Aorta (tissue), 5 donors: ENCODE measurements at regions not wholly inside any gene's neighbourhood (a gene's known extent, or its start where the extent isn't known, plus 50 kb on each side); places are given as distances from the start of the nearest gene placed in this dataset.
A peak's percentile ranks its signal among the peaks of the same experiment; 100 is the strongest.

ENCODE experiments used
- ATAC-seq: fragments of 200-7000 bp; cut with Tn5 transposase; one replicate; pipeline ENCODE4 v1.9.1; 2022; ENCODE audit warnings: moderate library complexity; ENCODE audit not compliant: low FRiP score
- DNase-seq, 2 donors: peaks; one replicate each; pipeline ENCODE4 v3.0.0-alpha.2; 2020
- H3K27ac ChIP-seq, 2 donors: one replicate each; pipeline ENCODE4 v1.5.1; 2013; ENCODE audit warnings: low read length in 2 of 2, mild to moderate bottlenecking in 2 of 2, moderate library complexity in 2 of 2, control low read depth in 1 of 2, inconsistent platforms in 1 of 2, low read depth in 1 of 2
- H3K27me3 ChIP-seq, 2 donors: one replicate each; pipeline ENCODE4 v1.6.1; 2013; ENCODE audit warnings: control low read depth in 1 of 2, low read length in 1 of 2, mild to moderate bottlenecking in 1 of 2, moderate library complexity in 1 of 2; ENCODE audit not compliant: insufficient read depth in 2 of 2, control insufficient read depth in 1 of 2
- H3K36me3 ChIP-seq, 2 donors: one replicate each; pipeline ENCODE4 v1.6.1; 2013; ENCODE audit warnings: control low read depth in 1 of 2, low read length in 1 of 2, mild to moderate bottlenecking in 1 of 2; ENCODE audit not compliant: insufficient read depth in 2 of 2, control insufficient read depth in 1 of 2
- H3K4me1 ChIP-seq, 2 donors: one replicate each; pipeline ENCODE4 v1.6.1; 2013; ENCODE audit warnings: low read length in 2 of 2, control low read depth in 1 of 2, mild to moderate bottlenecking in 1 of 2, moderate library complexity in 1 of 2; ENCODE audit not compliant: insufficient read depth in 2 of 2, control insufficient read depth in 1 of 2
- H3K4me3 ChIP-seq, 2 donors: one replicate each; pipeline ENCODE4 v1.5.1; 2013; ENCODE audit warnings: low read length in 2 of 2, control low read depth in 1 of 2, mild to moderate bottlenecking in 1 of 2
- H3K9me3 ChIP-seq: one replicate; pipeline ENCODE4 v1.6.1; 2013; ENCODE audit warnings: mild to moderate bottlenecking, low read length; ENCODE audit not compliant: control insufficient read depth
- WGBS, 2 donors: extraction: QIAGEN DNeasy Blood & Tissue Kit; methylation state at CpG; one replicate each; pipeline ENCODE4 v1.1.7; 2013; 5-methylcytosine and 5-hydroxymethylcytosine counted together
- intact Hi-C, 2 donors: fragments of 100-400 bp; cut with DNase I; formaldehyde crosslinking; loops; one replicate each; pipeline versions ENCODE4 v1.14.2 to v1.15.0; 2022
- donor health status: healthy with polysubstance abuse.
- donor health status: Bipolar disorder and iron deficiency.
- donor health status: DM: no; HTN: no; CAD: no.
- donor health status: DM: no; HTN: no; CAD: no.
- donor health status: DM: yes; HTN: yes; CAD: no.

DNA sequence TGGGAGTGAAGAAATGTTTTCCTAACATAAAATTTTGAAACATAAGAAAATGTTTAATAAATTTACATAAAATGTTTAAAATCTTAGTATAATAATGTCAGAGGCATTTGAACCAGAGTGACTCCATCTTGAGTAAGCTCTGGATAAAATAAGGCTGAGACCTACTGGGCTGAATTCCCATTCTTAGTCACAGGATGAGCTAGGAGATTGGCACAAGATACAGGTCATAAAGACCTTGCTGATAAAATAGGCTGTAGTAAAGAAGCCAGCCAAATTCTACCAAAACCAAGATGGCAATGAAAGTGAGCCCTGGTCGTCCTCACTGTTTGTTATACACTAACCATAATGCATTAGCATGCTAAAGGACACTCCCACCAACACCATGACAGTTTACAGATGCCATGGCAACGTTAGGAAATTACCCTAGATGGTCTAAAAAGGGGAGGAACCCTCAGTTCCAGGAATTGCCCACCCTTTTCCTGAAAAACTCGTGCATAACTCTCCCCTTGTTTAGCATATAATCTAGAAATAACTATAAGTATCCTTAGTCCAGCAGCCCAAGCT, 1184.0 kb downstream of the UQCRFS1 start:
- Histone ChIP-seq H3K27me3 (no peaks in the 10 kb centered on the region), H3K4me1 (no peaks in the 10 kb centered on the region), H3K9me3 (peaks cover 2% of the 10 kb centered on the region), H3K36me3 (no peaks in the 10 kb centered on the region), H3K4me3 (no peak overlapping the region), H3K27ac (no peak overlapping the region)
- ATAC-seq = no peak
- 24 to 29% methylated on average over 3 of the region's 3 CpGs for WGBS, 2 donors
- intact Hi-C loops = no loop called here
- no peak for DNase-seq

DNA sequence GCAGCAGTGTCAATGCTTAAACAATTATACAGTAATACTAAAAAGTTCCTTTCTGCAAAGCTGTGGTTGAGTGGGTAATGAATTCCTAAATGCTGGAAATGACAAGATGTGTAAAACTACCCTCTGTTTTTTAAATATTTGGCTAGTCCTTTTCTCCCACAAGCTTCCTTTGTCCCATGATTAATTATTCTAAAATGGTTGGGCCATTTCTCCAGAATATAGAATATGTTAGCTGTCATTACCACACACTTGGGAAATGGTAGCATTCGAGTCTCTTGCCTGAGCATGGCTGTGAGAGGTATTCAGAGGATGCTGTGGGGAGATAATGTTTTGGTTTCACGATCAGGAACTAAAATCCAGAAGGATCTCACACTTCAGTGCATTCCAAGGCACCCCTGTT, 1185.8 kb downstream of the UQCRFS1 start:
- no peak for DNase-seq
- Histone ChIP-seq H3K4me1 (no peaks in the 10 kb centered on the region), H3K27ac (no peak overlapping the region), H3K4me3 (no peak overlapping the region), H3K9me3 (no peaks in the 10 kb centered on the region), H3K36me3 (no peaks in the 10 kb centered on the region), H3K27me3 (no peaks in the 10 kb centered on the region)
- intact Hi-C loops = no loop called here
- ATAC-seq = no peak
- 29 to 39% methylated on average over 2 of the region's 2 CpGs for WGBS, 2 donors

DNA sequence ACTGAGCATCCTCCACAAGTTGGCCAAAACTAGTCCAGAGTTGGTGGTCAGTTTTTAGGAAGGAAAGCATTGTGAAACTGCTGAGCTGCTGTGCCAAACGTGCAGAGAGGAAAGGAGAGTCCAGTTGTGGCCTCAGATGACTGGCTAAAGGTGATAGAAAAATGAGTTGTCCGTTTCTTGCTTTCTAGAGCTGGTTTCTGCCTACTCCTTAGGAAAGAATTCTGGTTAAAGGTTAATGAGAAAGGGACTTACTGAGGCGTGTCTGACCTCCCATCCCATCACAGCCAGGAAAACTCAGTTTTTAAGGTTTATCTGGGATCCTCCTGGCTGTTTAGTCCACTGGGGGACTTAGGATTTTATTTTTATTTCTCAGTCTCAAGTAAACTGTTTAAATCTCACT, 1186.3 kb downstream of the UQCRFS1 start:
- ATAC-seq (no peak), DNase-seq (no peak)
- Histone ChIP-seq H3K27ac (no peak overlapping the region), H3K36me3 (no peaks in the 10 kb centered on the region), H3K9me3 (no peaks in the 10 kb centered on the region), H3K4me1 (no peaks in the 10 kb centered on the region), H3K4me3 (no peak overlapping the region), H3K27me3 (no peaks in the 10 kb centered on the region)
- intact Hi-C loops = no loop called here
- WGBS, 2 donors = 29 to 38% methylated on average over 3 of the region's 3 CpGs

DNA sequence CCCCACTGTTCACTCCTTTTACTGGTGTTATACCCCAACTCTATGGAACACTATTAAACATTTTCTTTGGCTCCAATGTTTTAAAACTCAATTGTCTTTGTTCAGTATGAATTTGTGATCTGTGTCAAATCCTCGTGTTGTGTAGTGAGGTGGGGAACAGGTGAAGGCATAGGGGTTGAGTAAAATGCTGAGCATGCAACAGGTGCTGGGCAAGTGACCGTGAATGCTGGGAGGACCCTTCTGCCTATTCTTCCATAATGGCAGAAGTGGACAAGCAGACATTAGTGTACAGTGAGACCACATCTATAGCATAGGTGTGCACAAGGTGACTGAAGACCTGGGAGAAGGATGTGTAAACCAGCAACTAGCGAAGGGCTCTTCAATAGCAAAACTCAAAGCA, 1188.0 kb downstream of the UQCRFS1 start:
- Histone ChIP-seq H3K36me3 (no peaks in the 10 kb centered on the region), H3K4me1 (no peaks in the 10 kb centered on the region), H3K27me3 (no peaks in the 10 kb centered on the region), H3K9me3 (no peaks in the 10 kb centered on the region), H3K27ac (no peak overlapping the region), H3K4me3 (no peak overlapping the region)
- DNase-seq (no peak), ATAC-seq (no peak)
- intact Hi-C loops = no loop called here
- 77 to 86% methylated on average over 3 of the region's 3 CpGs for WGBS, 2 donors

DNA sequence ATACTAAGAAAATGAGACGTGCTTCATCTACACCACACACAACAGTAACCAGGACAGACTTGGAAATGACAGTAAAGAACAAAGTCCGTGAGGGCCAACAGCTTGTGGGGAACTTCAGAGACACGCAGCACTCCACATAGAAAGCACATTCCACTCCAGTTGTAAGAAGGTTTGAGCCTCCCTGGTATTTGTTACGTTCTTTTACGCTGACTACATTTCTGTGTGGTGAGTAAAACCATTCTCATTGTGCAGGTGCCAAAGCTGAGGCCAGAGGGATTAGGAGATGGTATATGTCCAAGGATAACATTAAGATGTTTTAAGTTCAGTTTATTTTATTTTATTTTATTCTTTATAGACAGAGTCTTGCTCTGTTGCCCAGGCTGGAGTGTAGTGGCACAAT, 1189.9 kb downstream of the UQCRFS1 start:
- H3K4me3 ChIP-seq = no peak overlapping the region
- H3K9me3 ChIP-seq = no peaks in the 10 kb centered on the region
- no peak for ATAC-seq
- no peaks in the 10 kb centered on the region for H3K36me3 ChIP-seq
- intact Hi-C loops = no loop called here
- no peak for DNase-seq
- WGBS, 2 donors = 30 to 40% methylated on average over 5 of the region's 5 CpGs
- H3K27ac ChIP-seq = no peak overlapping the region
- H3K4me1 ChIP-seq = no peaks in the 10 kb centered on the region
- H3K27me3 ChIP-seq = no peaks in the 10 kb centered on the region

DNA sequence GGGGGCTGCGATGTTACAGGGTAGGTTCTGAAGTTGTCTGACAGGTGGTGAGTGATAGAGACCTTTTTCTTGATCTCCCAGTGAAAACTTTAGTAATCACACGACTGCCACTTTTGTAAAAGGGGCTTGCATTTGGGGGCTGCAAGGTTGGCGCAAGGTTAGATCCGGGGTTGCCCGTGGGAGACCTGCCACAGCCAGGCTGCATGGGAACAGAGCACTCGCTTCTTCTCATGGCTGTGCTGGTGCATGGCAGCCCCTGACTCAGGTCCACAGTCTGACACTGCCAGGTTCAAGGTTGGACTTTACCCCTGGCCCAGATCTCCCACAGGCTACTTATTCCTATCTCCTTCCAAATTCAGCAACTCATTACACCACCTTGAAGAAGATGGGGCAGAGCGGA, 1190.4 kb downstream of the UQCRFS1 start:
- no peaks in the 10 kb centered on the region for H3K9me3 ChIP-seq
- no peaks in the 10 kb centered on the region for H3K36me3 ChIP-seq
- no peak overlapping the region for H3K4me3 ChIP-seq
- DNase-seq (no peak), ATAC-seq (peak; percentile 37)
- 75 to 88% methylated on average over 7 of the region's 7 CpGs for WGBS, 2 donors
- intact Hi-C loops = no loop called here
- H3K4me1 ChIP-seq = no peaks in the 10 kb centered on the region
- no peaks in the 10 kb centered on the region for H3K27me3 ChIP-seq
- no peak overlapping the region for H3K27ac ChIP-seq

DNA sequence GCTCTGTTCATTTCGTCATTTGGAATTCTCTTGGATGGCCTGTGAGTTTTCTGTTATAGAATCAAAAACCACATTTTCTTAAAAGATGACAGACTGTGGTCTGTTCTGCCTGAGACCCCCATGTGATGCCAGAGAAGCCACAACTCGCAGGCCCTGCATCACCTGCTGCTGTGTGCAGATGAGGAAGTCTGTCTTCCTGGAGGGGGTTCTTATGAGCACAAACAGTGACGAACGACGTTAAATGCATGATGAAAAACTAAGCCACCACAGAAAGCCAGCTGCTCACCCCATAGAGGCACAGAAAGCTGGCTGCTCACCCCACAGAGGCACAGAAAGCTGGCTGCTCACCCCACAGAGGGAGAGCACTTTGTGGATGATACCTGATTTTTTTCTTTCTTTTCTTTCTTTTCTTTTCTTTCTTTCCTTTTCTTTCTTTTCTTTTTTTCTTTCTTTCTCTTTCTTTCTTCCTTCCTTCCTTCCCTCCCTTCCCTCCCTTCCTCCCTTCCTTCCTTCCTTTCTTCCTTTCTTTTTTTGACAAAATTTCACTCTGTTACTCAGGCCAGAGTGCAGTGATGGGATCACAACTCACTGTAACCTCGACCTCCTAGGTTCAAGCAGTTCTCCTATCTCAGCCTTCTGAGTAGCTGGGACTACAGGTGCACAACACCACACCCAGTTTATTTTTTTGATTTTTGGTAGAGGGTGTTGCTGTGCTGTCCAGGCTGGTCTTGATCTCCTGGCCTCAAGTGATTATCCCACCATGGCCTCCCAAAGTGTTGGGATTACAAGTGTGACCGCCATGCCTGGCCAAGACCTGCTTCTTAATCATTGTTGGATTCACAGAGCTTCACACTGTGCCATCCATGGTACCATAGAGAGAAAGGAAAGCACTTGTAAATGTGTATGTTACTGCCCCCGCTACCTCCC, 1191.4 kb downstream of the UQCRFS1 start:
- Histone ChIP-seq H3K27me3 (no peaks in the 10 kb centered on the region), H3K9me3 (no peaks in the 10 kb centered on the region), H3K4me1 (no peaks in the 10 kb centered on the region), H3K36me3 (no peaks in the 10 kb centered on the region), H3K4me3 (no peak overlapping the region), H3K27ac (no peak overlapping the region)
- WGBS, 2 donors = 66 to 73% methylated on average over 8 of the region's 8 CpGs
- ATAC-seq (no peak), DNase-seq (no peak)
- intact Hi-C loops = no loop called here

DNA sequence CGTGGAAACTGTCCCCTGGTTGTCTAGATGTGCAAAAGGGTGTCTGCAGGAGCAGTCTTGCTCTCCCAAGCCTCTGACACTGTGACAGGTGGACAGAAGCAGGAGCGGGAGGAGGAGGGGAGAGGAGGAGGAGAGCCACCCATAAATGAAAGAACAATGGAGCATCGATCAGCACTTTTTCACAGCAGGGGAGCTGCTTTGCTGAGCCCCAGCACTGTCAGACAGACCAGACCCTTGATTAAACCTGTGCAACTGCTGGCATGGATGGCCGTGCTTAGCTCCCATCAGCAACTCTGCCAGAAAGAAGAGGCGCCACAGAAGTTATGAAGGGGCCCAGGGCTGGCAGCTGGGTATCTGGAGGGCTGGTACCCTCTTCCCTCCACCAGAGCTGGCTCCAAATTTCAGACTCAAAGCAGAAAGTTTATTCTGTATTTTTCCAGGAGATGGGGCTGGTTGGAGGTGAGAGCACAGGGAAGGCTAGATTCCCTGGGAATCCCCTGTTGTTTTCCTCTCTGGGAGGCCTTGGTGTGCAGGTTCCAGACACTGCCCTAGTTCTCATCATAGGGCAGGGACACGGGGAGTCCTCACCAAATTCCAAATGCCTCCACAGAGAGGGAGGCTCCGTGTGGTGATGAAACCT, 1192.2 kb downstream of the UQCRFS1 start:
- Histone ChIP-seq H3K36me3 (no peaks in the 10 kb centered on the region), H3K27ac (no peak overlapping the region), H3K9me3 (no peaks in the 10 kb centered on the region), H3K4me3 (no peak overlapping the region), H3K27me3 (no peaks in the 10 kb centered on the region), H3K4me1 (no peaks in the 10 kb centered on the region)
- DNase-seq = no peak
- intact Hi-C loops = no loop called here
- 47 to 48% methylated on average over 7 of the region's 7 CpGs for WGBS, 2 donors
- no peak for ATAC-seq

DNA sequence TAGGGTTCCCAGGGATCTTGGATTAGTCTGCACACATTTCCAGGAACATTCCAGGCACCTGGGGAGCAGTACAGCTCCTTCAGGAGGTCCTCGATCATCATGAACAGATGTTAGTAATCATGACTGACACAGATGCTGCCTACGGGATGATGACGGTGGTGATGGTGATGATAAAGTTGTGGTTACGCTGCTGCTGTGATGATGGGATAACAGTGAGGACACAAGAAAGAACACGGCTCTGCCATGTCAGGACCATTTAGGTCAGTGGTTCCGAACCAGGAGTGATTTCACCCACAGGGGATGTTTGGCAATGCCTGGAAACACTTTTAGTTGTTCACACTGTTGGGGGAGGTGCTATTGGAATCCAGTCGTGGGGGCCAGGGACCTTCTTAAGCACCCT, 1193.0 kb downstream of the UQCRFS1 start:
- DNase-seq (no peak), ATAC-seq (no peak)
- Histone ChIP-seq H3K9me3 (no peaks in the 10 kb centered on the region), H3K4me3 (no peak overlapping the region), H3K27ac (no peak overlapping the region), H3K27me3 (no peaks in the 10 kb centered on the region), H3K4me1 (no peaks in the 10 kb centered on the region), H3K36me3 (no peaks in the 10 kb centered on the region)
- intact Hi-C loops = no loop called here
- 62 to 63% methylated on average over 7 of the region's 7 CpGs for WGBS, 2 donors
